HG02840 (cell line): ENCODE measurements at regions not wholly inside any gene's neighbourhood (a gene's known extent, or its start where the extent isn't known, plus 50 kb on each side); places are given as distances from the start of the nearest gene placed in this dataset.

Experiments used
- ATAC-seq: cut with Tn5 transposase; IDR thresholded peaks from one replicate; pipeline ENCODE4 v1.9.1; 2021; ENCODE audit warnings: mild to moderate bottlenecking, moderate library complexity, moderate number of reproducible peaks; ENCODE audit not compliant: unreplicated experiment, low FRiP score

DNA sequence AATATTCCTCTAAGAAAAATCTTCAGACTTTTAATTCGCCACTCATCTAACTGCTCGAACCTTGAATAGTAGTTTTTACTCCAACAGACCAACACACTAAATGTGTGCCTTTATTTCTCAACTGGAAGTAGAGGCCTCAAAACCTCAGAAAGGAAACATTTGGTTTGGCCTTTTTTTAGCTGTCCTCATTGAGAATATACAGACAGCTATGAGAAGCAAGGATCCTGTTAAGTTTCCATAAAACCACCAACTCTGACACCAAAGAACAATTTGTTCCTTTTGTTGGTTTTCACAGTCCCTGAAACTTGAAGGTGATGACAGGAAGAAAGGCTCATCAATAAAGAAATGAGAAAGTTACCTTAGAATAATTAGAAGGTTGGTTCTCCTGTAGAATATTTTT is 199.2 kb upstream of the MEOX2 start:
- ATAC-seq: no peak

- ATAC-seq: no peak
These were observed 188.3 kb upstream of the MEOX2 start for GRCh38 chr7:15874774-15875173.

DNA sequence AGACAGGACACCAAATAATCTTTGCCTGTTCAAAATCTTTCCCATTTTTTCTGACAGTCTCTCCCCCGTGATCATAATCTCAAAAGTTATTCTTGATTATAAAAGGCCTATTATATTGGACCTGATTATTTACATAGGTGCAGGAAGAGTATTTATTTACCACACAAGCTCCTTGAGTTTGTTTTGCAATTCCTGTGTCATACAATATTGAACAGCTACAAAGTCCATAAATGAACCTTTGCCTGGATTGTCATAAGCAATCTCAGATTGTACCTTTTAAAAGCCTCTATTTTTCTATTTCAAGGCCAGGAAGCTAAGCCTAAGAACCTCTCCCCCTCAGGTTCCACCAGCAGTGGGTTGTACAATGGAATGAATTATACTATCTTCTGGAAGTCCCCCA is 183.9 kb upstream of the MEOX2 start:
- no peak for ATAC-seq

GRCh38 chr7:15867441-15867840 is 181.0 kb upstream of the MEOX2 start:
- no peak for ATAC-seq

- no peak for ATAC-seq
These were observed 180.3 kb upstream of the MEOX2 start for GRCh38 chr7:15866753-15867152.

DNA sequence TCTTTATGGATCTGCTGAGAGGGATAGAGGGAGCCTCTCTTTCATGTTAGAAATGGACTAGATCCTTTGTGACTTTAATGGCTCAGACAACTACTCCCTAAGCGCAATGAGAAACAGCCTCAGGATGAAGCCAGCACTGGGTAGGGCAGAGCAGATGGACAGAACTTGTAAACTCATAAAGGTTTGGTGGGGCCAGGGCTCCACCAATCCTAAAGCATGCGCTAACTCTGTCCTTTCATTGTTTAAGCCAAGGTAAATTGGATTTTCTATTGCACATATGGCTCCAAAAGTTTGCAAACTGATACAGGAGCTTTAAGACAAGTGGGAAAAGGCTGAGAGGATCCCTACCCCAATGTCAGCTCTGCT is 178.1 kb upstream of the MEOX2 start:
- ATAC-seq: no peak

GRCh38 chr7:15863951-15864625 is 177.6 kb upstream of the MEOX2 start:
- no peak for ATAC-seq

GRCh38 chr7:15862781-15863165 is 176.3 kb upstream of the MEOX2 start:
- no peak for ATAC-seq

DNA sequence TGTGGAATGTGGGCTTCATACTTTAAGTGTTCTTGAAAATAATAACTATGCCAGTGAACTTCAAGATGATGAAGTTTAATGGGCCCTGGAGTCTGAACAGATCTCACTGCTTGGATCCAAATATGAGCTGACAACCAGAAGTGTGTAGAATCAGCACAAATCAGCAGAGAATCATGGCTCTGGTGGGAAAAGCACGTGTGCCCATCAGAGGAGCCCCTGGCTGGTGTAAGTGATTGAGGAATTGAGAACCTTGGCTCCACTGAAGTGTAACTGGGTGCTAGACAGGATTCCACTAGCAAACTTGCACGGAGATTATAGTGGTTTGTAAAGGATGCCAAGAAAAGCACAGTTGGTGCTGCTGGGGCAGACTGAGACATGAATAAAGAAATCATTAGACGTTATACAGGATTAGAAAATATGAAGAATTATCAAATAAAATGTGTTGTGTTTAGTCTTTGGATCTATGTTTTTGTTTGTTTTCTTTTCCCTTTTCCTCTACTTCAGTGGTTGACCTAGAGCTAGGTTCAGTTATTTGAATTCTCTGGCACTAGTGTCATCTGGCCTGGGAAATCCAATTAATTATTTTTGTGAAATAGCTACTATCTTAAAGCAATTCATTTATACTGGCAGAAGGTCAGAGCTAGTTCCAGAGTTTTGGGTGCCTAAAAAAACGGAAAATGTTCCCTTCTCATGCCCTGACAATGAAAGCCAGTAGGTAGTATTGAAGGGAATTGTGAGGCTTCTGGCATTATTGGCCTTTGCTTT is 175.7 kb upstream of the MEOX2 start:
- no peak for ATAC-seq

DNA sequence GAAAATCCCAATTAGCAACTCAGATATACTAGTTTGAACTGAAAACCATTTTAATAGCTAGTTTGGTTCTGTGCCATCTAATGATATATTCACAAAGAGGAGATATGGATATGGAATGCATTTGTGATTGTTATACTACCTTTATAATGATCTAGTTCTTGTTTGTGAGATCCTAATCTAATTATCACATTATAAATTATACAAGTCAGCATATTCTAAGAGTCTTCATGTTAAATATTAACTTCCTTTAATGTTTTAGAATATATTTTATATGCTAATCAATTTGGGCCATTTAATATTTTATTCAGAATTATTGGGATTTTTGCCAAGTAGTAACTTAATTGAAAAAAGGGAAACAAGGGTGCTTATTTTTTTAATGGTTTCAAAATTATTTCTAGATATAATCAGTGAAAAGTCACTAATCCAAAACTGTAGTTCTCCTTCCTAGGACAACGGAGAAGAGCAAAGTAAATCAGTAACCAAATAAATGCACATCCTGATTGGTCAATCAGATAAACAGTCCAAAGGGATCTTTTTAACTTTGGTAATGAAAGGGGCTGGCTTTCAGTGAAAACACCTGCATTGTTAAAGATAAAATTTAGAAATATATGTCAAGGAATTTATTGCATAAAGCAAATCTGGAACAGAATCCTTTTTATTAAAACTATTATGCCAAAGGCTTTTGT is 173.9 kb upstream of the MEOX2 start:
- no peak for ATAC-seq

DNA sequence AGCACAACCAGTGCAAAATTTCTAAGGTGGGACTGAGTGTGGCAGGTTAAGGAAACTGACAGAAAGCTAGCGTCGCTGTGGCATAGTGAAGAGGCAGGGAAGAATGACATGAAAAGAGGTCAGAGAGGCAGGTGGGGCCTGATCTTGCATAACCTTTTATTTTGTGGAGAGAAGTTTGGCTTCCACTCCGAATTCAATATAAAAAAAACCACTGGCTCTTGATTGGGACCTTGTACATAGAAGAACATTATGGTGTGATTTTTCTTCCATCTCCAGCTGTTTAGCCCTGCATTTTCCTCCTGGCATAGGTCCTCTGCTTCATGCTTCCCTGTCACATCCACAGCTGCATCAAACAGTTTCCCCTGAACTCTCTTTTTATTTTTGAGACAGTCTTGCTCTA is 170.5 kb upstream of the MEOX2 start:
- ATAC-seq: no peak

GRCh38 chr7:15856311-15856710 is 169.8 kb upstream of the MEOX2 start:
- ATAC-seq: no peak

DNA sequence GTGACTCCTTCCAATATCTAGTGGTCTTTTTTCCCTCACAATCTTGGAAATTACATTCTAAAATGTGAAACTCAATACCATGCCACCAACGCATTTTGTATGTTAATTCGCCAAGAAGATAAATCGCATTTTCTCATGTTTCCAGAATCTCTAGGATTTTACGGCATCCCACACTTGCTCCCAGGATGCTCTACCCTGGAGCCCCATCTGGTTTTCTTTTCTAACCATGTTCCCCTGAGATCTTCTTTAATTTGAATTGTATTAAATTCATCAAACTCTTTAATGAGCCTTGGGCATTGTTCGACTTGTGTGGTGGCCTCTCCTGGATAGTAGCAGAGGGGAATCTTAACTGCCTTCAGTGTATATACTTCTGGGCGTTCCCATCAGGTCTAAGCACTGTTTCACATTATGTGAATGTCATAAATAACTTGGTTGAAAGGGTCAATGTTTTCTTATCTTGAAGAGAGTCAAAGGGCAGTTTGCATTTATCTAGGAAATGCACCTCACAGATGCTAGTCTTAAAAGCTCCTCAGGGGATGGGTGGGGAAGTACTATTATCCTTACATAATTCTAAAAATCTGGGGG is 169.1 kb upstream of the MEOX2 start:
- no peak for ATAC-seq

DNA sequence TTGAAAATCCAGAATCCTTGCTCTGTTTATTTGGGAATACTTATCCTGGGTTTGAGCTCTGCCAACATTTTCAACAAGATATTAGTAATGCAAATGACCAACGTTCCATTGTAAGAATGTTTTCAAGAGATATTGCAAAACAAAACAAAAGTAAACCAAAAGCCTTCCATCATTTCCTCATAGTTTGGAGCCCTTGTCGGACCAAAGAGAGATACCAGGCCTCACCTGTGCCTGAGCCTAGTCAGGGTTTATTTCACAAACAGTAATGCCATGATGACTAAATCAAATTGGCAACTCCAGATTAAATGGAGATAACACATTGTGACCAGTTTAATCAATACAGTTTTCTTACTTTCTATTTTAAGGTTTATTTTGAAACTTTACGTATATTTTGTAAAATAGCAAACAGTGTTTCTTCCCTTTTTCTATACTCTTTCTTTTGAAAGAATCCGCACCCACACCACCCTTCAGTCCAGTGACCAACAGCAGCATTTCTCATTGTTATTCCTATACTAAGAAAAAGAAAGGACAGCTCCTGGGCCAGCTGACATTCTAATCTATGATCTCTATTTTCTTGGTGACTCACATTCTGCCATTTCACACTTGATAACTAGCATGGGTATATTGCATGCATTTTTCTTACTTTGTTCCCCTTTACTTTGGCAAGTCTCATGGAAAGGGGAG is 168.5 kb upstream of the MEOX2 start:
- ATAC-seq: no peak

GRCh38 chr7:15853832-15854470 is 167.5 kb upstream of the MEOX2 start:
- no peak for ATAC-seq

GRCh38 chr7:15851201-15851600 is 164.7 kb upstream of the MEOX2 start:
- ATAC-seq: no peak

- ATAC-seq: no peak
These were observed 162.4 kb upstream of the MEOX2 start for GRCh38 chr7:15848901-15849300.

DNA sequence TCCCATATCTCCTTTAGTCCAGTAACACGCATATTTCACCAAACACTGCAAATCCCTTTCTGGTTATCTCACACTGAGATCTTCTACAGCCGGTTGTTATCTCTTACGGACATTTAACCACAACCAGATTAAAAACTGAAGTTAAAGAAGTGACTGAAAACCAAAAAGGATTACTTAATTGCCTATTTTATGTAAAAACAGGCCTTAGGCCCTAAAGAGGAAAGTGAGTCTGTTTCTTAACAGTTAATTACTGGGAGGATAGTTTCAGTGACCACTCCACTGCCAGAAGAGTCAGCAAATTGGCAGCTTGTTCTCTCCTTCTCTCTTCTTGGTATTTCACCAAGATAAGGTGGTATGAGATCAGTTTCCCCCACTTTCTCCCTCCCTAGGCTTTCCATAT is 161.9 kb upstream of the MEOX2 start:
- no peak for ATAC-seq

DNA sequence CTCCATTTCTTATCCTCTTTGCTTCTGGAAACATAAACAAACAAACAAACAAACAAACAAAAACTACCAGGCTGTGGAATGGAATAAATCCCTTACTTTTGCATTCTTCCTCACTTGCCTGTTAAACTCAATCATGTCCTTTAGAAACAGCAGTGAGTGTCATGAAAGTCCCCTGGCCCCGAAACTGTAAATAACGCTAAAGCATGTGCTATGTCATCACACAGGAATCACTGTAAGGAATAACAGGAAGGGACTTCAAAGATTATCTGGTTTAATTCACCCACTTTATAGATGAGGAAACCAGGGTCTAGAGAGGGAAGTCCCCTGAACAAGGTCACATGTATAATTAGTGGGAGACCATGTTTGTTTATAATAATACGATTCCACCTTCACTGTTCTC is 159.4 kb upstream of the MEOX2 start:
- no peak for ATAC-seq

GRCh38 chr7:15845461-15845860 is 159.0 kb upstream of the MEOX2 start:
- no peak for ATAC-seq
